ENCODE measurements at regions not wholly inside any gene's neighbourhood (a gene's known extent, or its start where the extent isn't known, plus 50 kb on each side); places are given as distances from the start of the nearest gene placed in this dataset.
"Not testable (repeated sequence)": the region's sequence is repeated elsewhere in the genome, so short reads cannot be mapped to it uniquely, and the experiment has no call there.

GRCh38 chr2:113838744-113839444 lies 51.0 kb upstream of the ACTR3 start:
- DNase-seq = no peak

- no peak for DNase-seq
These were observed 51.6 kb upstream of the ACTR3 start for GRCh38 chr2:113838277-113838676.

DNA sequence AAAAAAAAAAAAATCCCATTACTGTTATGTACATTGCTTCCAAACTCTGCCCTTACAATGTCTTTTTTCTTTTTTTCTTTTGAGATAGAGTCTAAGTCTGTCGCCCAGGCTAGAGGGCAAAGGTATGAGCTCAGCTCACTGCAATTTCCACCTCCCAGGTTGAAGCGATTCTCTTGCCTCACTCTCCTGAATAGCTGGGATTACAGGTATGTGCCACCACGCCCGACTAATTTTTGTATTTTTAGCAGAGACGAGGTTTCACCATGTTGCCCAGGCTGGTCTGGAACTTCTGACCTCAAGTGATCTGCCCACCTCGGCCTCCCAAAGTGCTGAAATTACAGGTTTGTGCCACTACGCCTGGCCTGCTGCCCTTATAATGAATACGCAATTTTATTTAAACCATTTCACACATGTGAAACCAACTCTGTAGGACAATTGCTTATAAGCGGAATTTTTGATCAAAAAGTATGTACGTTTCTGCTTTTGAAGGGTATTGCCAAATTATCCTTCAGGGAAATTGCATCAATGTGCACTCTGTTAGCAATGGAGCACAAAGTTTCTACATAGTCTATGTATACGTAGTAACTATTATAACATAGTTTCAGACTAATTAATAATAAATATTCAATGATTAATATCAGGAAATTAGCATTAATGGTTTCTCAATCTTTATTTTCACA lies 55.7 kb upstream of the ACTR3 start:
- DNase-seq = no peak

GRCh38 chr2:113832795-113833290 lies 57.0 kb upstream of the ACTR3 start:
- DNase-seq = no peak

GRCh38 chr2:113831161-113831560 lies 58.7 kb upstream of the ACTR3 start:
- DNase-seq = peak in 1 of 2 experiments; percentile 5

GRCh38 chr2:113829761-113830160 lies 60.1 kb upstream of the ACTR3 start:
- DNase-seq = no peak

- no peak for DNase-seq
These were observed 60.6 kb upstream of the ACTR3 start for GRCh38 chr2:113829270-113829669.

- no peak for DNase-seq
These were observed 61.7 kb upstream of the ACTR3 start for GRCh38 chr2:113828049-113828742.

DNA sequence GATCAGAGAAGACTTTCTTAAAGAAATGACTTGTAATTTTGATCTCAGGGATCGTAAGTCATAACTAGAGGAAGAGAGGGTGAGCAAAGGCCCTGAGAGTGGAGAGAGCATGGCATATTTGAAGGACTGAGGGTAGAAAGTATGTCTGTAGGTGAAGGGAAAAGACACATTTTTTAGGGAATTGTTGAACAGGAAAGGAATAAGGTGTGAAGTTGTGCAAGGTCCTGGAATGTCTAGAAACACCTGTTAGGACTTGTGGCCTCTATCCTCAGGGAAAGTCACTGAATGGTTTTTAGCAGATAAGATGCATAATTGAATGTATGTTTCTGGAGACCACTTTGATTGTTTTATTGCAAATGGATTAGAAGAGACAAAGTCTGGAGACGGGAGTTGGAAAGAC lies 62.5 kb upstream of the ACTR3 start:
- no peak for DNase-seq

DNA sequence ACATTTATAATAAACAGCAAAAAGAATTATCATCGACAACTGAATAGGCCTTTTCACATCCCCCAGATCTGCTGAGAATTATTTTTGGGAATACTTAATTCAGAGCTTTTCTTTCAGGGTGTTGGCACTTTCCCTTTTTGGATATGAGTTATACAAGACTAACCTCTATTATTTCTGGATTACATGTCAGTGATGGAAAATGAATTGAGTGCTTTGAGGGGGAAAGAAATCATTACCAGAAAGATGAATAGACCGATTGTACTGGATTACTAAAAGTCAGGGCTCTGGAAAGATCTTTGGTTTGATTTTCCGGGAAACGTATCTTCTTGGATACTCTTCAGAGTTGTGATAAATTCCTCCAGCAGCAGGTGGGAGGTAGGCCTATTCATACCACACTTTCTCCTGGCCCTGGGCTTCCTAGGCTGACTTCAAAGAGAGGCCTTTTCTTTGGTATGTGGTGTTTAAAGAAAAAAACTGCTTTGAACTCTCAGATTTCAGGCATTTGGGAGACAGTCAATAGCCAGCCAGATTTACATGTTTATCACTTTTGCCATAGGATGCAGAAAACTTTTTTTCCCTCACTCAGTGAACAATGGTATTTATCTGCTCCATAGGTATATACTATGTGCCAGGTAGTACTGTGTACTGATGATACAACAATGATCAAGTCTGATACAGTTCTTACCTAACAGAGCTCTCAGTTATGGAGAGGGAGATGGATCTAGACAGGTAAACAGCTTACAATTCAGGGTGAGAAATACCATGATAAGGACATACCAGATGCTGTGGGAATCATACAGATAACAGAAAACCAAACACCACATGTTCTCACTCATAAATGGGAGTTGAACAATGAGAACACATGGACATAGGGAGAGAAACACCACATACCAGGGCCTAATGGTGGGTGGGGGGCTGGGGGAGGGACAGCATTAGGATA lies 63.3 kb upstream of the ACTR3 start:
- no peak for DNase-seq

GRCh38 chr2:113823716-113824595 lies 65.9 kb upstream of the ACTR3 start:
- DNase-seq = no peak

GRCh38 chr2:113822087-113822815 lies 65.8 kb upstream of the SLC35F5 start:
- DNase-seq = no peak

GRCh38 chr2:113818382-113818951 lies 62.0 kb upstream of the SLC35F5 start:
- DNase-seq = peak in 1 of 2 experiments; percentile 3

DNA sequence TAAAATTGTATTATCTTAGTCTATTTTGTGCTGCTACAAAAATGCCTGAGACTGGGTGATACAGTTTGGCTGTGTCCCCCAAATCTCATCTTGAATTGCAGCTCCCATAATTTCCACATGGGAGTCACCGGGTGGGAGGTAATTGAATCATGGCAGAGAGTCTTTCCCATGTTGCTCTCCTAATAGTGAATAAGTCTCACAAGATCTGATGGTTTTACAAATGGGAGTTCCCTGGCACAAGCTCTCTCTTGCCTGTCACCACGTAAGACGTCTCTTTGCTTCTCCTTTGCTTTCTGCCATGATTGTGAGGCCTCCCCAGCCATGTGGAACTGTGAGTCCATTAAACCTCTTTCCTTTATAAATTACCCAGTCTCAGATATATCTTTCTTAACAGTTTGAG lies 57.0 kb upstream of the SLC35F5 start:
- not testable (repeated sequence) for DNase-seq

GRCh38 chr2:113812204-113812603 lies 55.8 kb upstream of the SLC35F5 start:
- no peak for DNase-seq

DNA sequence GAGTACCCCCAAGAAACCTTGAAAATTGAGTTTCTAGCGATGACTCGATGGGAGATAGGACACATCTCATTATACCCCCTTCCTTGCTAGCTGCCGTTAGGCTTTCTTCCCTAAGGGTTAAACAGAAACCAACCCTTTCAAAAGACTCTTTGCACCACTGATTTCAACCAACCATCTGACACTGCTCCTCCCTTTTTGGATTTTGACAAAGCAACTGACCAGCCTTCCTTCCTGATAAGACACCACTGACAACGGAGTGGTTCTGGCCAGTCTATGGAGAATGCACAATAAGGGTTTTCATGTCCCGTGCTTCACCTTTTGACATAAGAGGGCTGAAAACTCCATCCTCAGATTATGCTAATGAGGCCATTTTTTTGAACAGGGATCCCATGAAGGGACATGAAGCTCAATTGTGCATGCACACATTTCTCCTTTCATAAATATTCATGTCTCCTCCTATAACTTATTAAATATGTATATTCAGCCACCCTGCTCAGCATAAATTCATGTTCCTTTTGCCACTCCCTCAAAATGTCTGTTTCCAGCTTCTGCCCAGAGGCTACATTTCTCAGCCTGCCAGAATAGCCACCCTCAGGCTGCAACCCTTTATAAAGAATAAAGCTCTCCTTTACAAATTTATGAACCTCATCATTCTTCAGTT lies 52.8 kb upstream of the SLC35F5 start:
- DNase-seq = no peak

DNA sequence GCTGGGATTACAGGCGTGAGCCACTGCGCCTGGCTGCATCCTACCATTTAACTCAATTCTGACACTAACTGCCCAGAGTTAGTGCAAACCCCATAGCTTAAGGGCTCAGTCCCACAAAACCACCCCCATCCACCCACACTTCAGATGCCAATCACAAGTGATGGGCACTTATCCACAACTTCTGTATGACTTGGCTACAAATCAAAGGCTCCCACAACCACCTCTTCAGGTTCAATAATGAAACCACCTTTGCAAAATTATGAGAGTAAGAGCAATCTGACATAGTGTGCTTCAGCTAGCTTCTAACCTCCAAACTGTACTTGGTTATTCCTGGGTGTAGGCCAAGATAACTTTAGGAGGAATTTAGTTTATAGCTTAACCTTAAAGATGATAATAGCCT lies 51.3 kb upstream of the SLC35F5 start:
- DNase-seq = no peak

DNA sequence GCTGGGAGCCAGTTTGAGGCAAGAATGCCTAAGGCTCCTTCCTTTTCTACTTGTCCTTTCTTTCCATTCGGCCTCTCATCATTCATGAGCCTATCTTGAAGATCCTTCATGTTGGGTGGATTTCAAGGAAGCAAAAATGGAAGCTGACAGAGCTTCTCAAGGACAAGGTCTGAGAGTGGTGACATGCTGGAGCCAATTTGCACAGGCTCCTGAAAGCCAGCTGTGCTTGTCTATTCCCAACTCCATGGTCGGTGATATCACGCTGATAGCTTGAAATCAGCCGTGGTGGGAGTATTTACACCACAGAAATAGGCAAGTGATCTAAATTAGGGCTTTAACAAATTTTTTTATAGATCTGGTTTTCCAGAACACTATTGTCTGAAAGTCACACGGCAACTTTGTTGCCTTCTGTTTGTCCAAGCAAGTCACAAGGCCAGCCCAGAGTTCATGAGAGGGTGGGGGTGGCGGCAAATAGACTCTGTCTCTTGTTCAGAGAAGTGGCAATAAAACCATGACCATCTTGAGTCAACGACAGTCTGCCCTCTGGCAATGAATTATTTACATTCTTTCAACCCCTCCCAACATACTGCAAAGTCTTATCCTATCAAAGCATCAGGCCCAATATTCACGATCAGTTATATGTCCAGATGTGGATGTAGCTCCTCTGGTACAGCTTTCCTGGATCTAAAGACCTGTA lies 49.9 kb upstream of the SLC35F5 start:
- no peak for DNase-seq

Data from SHP77 (cell line).